ENCODE measurements at regions not wholly inside any gene's neighbourhood (a gene's known extent, or its start where the extent isn't known, plus 50 kb on each side); places are given as distances from the start of the nearest gene placed in this dataset.

- TF ChIP-seq CTCF (IDR thresholded peaks at IDR 0.05) (no peak), POLR2A (IDR thresholded peaks at IDR 0.05) (no peak)
These were observed 341.5 kb upstream of the NPVF start for GRCh38 chr7:25569765-25570164.

Measured in Peyer's patch (tissue), 4 donors.